Ecto neural progenitor cell (in vitro differentiated cells): ENCODE measurements at regions not wholly inside any gene's neighbourhood (a gene's known extent, or its start where the extent isn't known, plus 50 kb on each side); places are given as distances from the start of the nearest gene placed in this dataset.
"Not testable (repeated sequence)": the region's sequence is repeated elsewhere in the genome, so short reads cannot be mapped to it uniquely, and the experiment has no call there.

ENCODE experiments used
- DNase-seq: peaks from one replicate; pipeline ENCODE4 v3.0.0-alpha.2; 2018; ENCODE audit warnings: low spot score

GRCh38 chrX:25640276-25640675, 497.9 kb upstream of the MAGEB18 start:
- DNase-seq = no peak

GRCh38 chrX:25646156-25646555, 492.0 kb upstream of the MAGEB18 start:
- DNase-seq = no peak

GRCh38 chrX:25648790-25649189, 489.4 kb upstream of the MAGEB18 start:
- no peak for DNase-seq

GRCh38 chrX:25650216-25650820, 487.8 kb upstream of the MAGEB18 start:
- no peak for DNase-seq

GRCh38 chrX:25659317-25659716, 478.8 kb upstream of the MAGEB18 start:
- DNase-seq = no peak

- no peak for DNase-seq
Observed at GRCh38 chrX:25663701-25664100, 474.4 kb upstream of the MAGEB18 start.

GRCh38 chrX:25665431-25665830, 472.7 kb upstream of the MAGEB18 start:
- no peak for DNase-seq

- DNase-seq = no peak
Observed at GRCh38 chrX:25667681-25668080, 470.5 kb upstream of the MAGEB18 start.

- DNase-seq = no peak
Observed at GRCh38 chrX:25674776-25675175, 463.4 kb upstream of the MAGEB18 start.

- DNase-seq = no peak
Observed at GRCh38 chrX:25701876-25702275, 436.3 kb upstream of the MAGEB18 start.

GRCh38 chrX:25717122-25717521, 421.0 kb upstream of the MAGEB18 start:
- DNase-seq = no peak

- no peak for DNase-seq
Observed at GRCh38 chrX:25721564-25721963, 416.6 kb upstream of the MAGEB18 start.

GRCh38 chrX:25726539-25726938, 411.6 kb upstream of the MAGEB18 start:
- no peak for DNase-seq

GRCh38 chrX:25733148-25733547, 405.0 kb upstream of the MAGEB18 start:
- DNase-seq = no peak

- no peak for DNase-seq
Observed at GRCh38 chrX:25737540-25737939, 400.6 kb upstream of the MAGEB18 start.

GRCh38 chrX:25742334-25742733, 395.8 kb upstream of the MAGEB18 start:
- DNase-seq = no peak

- DNase-seq = no peak
Observed at GRCh38 chrX:25754399-25754798, 383.7 kb upstream of the MAGEB18 start.

- no peak for DNase-seq
Observed at GRCh38 chrX:25755194-25755593, 382.9 kb upstream of the MAGEB18 start.

- DNase-seq = no peak
Observed at GRCh38 chrX:25762656-25763055, 375.5 kb upstream of the MAGEB18 start.

- DNase-seq = not testable (repeated sequence)
Observed at GRCh38 chrX:25771853-25772252, 366.3 kb upstream of the MAGEB18 start.

GRCh38 chrX:25797796-25798195, 340.3 kb upstream of the MAGEB18 start:
- DNase-seq = not testable (repeated sequence)

GRCh38 chrX:25805744-25806143, 332.4 kb upstream of the MAGEB18 start:
- no peak for DNase-seq

- DNase-seq = no peak
Observed at GRCh38 chrX:25807022-25807421, 331.1 kb upstream of the MAGEB18 start.

- DNase-seq = no peak
Observed at GRCh38 chrX:25810202-25810601, 327.9 kb upstream of the MAGEB18 start.

GRCh38 chrX:25819879-25820278, 318.3 kb upstream of the MAGEB18 start:
- DNase-seq = no peak
